T1000 (cell line): ENCODE measurements at regions not wholly inside any gene's neighbourhood (a gene's known extent, or its start where the extent isn't known, plus 50 kb on each side); places are given as distances from the start of the nearest gene placed in this dataset.
A peak's percentile ranks its signal among the peaks of the same experiment; 100 is the strongest.
"Not testable (repeated sequence)": the region's sequence is repeated elsewhere in the genome, so short reads cannot be mapped to it uniquely, and the experiment has no call there.

Experiments
- DNase-seq: peaks from one replicate; lab custom pipeline; 2025; ENCODE audit warnings: mixed read lengths; lab: John Stamatoyannopoulos, UW

DNA sequence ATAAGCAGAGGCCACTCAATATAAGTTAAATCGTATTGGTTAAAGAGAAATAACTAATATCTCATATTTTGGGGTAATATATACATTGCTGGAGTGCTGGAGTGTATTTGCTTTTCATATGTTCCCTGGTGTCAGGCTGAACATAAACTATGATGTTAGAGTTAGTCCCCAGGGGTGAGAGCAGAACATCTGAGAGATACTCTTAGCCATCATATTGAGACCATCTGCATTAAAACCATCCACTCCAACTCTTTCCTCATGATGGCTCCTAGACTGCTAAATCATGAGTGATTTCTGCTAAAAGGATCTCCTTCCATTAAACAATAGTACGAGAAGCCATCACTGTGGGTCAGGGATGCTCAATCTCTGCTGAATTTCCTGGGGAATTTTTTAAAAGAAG is 436.2 kb downstream of the DTWD2 start:
- no peak for DNase-seq

DNA sequence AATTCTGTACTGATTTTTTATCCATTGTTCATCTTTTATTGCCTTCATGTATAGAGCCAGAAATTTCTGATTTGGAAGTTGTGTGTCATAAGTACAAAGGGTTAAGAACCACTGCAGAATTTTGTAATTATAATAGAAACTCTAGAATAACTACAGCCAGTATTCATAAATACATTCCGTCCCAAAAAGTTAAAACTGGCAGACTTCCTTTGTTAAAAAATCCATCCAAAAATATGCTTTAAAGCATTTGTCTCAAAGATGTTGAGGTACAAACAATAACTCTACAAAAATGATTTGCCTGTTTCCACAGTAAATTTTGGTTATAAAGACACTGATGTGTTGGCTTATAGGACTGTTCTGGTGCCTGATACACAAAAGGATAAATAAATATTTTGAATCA is 436.6 kb downstream of the DTWD2 start:
- no peak for DNase-seq

DNA sequence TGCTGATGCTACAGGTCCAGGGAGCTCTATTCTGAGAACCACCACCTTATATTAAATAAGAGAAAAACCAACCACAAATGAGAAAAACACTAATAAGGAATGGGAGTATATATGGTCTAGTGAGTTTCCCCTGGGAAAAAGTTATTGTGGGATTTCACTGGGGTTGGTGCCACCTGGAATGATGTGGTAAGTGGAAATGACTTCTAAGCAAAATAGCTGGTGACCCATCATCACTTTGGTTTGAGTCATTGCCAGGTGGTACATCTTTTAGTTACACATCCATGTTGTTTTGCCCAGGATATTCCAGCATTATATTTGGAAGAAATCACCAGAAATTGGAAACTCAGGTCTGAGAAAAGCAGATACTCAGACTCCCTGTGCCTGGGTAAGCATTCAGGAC is 437.3 kb downstream of the DTWD2 start:
- no peak for DNase-seq

DNA sequence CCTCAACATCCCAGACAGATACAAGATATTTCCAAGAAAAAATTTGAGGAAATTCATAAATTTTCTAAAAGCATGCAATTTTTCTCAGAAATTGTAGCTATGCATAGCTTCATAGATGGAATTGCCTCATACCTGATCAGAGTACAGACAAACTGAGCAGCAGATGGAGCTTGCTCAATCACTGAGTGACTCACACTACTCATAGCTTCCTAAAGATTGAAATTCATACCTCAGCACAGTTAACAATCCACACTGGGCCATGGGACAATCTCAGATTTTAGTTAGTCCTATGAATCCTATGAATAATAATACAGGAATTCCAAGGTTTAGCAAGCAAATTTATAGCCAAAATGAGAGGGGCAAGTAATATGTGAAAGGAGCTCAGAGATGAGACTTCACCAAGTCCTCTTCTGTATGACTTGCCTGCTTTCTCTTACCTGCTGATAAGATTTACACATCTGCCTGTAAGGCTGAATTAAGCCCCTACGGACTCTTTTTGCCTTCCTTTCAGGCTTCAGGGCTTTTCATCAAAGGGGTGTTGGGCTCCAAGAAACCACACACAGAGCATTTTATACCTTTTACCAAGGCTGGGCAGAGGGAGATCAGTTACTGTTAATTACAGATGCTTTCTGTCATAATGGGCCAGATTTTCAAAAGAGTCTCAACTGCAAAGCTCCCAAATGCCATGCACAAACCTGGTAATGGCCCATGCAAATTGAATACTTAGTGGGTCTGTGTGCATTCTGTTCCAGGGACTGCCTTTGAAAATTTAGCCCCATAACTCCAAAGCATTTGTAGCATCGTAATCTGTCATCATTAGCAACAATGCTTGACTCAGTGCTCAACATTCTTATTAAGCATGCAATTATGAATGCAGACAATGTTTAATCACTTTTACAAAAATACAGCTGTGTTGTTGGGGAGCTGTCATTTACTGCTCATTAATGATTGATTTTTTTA is 439.3 kb downstream of the DTWD2 start:
- DNase-seq = peak; percentile 6

DNA sequence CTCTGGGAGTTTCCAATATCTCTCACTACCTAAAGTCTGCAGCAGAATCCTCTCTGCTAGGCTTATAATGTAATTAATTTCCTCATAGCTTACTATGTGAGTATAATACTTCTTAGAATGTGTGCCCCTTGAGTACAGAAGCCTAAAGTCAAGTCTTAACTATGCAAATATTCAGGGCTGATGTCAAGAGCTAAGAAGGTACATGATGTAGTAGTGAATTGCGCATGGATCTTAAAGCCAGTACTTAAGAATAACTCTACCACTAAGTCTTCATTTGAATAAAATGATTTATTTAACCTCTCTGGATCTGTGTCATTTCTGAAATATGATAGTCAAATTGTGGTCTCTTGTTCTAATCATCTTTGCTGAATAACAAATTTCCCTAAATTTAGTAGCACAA is 442.9 kb downstream of the DTWD2 start:
- no peak for DNase-seq

DNA sequence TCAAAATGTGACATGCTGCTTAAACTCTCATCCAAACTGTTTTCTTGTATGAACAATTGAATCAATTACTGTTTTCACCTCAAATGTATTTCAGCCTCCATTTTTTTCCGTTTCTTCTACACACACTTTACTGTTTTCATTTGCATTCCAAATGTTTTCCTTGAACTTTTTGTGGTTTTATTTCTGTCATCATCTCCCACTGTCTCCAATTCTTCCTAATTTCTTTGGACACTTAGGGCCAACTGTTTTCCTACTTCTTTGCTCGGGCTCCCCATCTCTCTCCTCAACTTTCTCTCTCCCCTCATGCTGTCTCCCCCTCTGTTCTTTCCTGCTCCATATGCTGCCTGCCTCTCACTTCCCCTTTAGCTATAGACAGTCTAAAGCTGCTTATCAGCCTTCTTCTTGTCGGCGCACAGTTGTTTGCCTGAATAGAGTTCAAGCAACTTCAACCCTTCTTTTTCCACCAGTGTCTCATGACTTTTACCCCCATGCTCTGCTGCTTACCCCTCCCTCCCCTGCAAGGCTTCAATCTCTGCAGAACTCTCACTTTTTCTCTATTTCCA is 443.4 kb downstream of the DTWD2 start:
- no peak for DNase-seq

DNA sequence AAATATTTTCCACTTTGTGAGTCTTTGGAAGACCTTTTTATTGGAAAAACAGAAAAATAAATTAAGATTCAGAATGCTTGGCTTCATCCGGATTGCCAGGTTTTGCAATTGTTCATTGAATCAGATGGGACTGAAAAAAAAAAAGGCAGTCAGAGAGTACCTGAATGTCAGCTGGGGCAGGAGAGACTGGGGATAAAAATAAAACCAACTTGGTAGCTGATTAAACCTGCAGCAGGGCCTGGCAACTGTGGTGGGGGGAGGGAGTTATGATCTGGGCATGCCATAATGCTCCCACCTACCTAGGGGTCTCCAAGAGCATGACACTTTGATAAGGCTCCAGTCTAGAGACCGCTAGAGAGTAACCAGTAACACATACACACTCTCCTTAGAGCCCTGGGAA is 454.4 kb downstream of the DTWD2 start:
- no peak for DNase-seq

DNA sequence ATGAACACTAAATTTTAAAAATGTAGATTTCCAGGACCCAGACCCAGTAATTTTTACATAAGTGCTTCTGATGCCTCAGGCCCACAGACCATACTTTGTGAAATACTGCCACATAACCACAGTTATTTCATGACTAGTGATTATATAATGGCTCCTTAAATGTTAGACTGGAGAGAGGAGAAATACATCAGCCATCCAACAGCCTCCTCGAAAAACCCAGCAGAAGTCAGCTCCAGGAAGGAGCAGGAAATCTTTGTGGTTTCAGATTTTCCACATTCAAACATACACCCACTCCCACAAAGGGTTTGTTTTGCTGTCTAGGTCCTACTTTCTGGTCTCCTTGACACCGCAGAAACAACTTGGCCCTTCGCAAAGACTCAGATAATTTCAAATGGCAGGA is 455.2 kb downstream of the DTWD2 start:
- DNase-seq = no peak

DNA sequence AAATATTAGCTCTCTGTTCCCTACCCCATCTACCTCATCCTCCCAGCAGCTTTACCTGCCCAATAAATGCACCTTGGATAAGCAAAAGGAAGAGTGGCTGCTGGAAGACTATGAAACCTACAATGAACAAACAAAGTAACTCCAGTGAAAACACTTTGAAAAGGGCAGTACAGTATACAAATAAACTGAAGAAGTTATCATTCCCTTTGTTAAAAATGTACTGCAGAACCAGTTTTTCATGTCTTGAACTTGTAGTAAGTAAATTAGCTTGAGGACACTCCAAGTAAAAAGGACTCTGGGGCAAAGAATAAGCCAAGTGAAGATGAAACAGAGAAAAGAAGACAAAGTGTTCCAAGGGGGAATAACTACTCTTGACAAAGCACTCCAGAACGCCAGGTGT is 457.1 kb downstream of the DTWD2 start:
- DNase-seq = no peak

DNA sequence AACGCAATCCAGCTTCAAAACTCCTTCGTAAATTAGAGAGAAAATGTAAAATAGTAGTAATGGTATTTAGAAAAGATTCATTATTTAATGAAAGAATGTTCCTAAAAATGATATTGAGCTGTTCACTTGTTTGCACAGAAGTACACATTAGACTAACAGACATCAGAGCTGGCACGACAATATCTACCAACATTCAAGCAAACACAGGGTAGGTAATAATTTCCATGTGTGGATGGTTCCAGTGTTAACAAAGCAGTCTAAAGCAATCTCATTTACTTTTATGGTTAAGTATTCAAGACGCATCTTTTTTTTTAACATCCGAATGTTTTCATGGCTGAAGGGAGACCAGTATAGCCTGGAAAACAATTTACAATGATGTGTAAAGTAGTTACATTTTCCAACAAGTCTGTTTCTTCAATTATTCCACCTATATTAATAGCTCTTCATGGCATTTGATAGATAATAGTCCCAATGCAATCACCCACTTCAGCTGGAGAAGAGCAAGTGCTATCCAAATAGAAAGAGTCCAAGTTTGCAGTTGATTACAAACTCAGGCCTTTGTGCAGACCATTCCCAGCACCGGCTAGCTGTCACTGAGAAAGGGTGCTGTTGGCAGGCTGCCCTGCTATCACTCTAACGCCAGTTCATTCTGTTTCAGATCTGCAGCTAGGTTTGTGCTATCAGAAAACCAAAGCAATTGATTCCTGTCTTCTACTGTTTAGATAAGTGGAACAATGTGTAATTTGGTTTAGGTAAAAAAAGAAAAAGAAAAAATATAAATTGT is 458.8 kb downstream of the DTWD2 start:
- DNase-seq = no peak

DNA sequence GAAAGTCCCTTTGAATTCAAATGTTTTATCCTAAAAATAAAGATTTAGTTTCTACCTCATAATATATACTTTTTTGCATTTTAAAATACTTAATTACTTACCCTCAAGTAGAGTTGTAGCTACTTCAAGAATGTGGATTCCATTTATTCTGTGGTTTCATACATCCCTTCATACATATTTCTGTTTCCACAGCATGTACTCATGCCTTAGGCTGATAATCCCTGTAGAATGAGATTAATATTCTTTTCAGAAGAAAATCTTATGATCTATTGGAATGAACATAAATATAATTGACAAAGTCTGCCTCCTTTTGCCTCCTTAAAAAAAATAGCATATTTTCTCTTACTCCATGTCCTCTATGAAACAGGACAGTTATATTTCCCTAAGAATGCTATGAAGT is 465.7 kb downstream of the DTWD2 start:
- no peak for DNase-seq

DNA sequence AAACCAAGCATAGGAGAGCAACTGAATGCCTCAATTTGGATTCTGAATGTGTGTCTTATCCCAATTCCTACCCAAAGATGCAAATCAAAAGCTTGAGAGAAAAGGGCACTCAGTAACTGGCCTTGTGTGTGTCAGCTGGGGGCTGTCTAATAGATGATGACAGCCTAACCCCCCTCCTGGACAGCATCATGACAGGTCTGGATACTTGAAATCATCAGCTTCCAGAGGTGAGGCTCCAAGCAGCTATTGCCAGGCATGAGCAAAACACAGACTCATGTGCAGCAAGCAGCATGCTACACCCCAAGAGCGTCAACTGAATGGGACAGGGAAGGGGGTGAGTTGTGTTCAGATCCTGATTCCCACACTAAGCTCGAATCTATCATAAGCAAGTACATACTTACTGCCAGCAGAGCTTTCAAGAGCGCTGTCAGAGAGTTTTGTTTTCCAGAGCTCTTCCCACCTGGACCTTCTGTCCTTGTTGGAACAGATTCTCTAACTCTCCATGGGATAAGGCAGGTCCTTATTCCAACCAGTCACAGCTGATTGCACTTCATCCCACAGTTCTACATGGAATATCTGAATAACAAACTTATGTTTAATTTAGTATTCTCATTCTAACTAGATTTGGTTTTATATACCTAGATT is 467.5 kb downstream of the DTWD2 start:
- no peak for DNase-seq

DNA sequence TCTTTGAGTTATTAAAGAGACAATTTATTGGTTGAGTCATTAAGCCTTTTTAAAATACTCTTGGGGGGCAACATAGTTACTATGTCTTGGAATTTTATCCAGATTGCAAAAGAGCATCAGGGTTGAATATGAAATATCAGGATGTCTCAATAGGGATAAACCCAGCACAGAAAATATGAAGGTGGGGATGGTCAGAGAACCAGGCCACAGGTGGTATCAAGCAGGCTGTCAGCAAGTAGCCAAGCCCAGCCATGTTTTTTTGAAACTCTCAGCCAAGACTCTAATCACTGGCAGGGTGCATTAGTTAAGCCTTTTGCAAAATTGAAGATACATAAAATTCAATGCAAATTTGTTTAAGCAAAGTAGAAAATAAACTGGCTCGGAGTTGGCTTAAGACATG is 468.9 kb downstream of the DTWD2 start:
- DNase-seq = no peak

DNA sequence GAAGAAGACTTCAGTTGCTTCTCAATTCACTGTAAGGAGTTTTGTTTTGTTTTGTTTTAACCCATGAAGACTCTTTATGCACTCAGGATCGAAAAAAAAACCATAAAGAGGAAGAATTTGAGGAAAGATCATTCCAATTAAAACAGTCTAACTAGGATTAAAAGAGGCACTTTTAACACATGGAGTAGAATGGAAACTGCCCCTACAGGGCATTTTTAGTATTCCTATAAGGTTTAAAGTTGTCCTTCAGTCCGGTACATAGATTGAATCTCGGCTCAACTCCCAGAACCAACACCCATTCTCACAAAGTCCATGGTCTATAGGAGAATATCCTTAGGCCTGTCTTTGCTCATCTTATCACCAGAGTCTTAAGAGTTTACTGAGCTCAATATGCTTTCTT is 469.6 kb downstream of the DTWD2 start:
- no peak for DNase-seq

DNA sequence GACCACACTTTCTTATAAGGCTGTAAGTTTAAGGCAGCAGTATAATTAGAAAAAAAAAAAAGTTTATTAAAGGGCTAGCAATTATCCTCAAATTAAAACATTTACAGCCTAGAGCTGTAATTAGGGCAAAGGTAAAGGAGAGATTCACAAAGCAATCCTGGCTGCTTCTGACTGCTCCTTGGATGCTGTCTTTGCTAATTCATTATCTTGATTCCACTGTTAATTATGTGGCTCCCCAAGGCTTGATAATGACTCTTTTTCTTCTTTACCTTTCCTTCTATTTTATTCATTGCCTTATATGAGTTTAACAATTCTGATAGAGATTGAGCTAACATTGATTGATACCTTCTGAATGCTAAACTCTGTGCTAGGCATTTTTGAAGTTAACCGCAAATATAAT is 476.5 kb downstream of the DTWD2 start:
- no peak for DNase-seq

DNA sequence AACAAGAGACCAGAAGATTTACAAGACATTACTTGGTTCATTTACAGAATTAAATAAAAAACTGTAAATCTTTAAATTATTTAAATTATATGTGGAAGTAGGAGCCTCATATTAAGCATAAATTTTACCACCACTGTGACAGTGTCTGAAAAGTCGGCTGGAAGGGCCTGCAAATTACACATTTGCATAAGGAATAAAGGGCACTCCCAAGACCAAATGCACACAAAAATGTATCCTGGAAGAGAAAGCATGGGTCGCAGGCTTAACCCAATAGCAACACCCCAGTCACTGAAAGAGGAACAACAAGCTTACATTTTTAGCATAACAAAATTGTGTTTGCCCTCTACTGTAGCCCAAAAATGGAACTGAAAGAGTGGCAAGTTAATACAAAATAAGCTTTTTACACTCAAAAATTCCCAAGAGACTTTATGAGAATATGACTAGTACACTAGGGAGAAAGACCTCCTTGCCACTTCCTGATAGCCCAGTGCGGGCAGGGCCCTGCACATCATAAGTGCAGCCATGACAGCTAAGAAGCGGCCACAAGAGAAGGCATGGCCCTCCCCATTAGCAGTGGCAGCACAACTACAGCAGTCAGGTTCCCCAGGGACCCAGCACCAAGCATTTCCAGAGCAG is 482.0 kb downstream of the DTWD2 start:
- DNase-seq = no peak

DNA sequence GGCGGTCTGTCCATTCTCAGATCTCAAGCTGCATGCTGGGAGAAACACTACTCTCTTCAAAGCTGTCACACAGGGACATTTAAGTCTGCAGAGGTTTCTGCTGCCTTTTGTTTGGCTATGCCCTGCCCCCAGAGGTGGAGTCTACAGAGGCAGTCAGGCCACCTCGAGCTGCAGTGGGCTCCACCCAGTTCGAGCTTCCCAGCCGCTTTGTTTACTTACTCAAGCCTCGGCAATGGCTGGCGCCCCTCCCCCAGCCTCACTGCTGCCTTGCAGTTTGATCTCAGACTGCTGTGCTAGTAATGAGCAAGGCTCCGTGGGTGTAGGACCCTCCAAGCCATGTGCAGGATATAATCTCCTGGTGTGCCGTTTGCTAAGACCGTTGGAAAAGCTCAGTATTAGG is 486.1 kb downstream of the DTWD2 start:
- DNase-seq = not testable (repeated sequence)

DNA sequence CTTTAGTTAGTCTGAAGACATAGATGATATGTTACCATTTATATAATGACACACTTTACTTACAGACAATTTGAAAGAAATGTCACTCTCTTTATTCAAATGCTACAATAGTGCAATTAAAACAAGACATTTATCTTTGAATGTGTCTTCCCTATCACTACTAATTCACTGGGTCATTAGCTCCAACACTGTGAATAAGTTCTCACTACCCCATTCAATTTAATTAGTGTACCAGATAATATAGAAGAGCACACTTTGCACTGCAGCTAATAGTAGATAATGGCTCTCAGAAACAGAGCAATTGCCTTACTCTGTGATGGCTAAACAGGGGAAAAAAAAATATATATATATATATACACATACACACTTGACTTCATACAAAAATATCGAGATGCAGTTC is 497.0 kb downstream of the DTWD2 start:
- DNase-seq = no peak

DNA sequence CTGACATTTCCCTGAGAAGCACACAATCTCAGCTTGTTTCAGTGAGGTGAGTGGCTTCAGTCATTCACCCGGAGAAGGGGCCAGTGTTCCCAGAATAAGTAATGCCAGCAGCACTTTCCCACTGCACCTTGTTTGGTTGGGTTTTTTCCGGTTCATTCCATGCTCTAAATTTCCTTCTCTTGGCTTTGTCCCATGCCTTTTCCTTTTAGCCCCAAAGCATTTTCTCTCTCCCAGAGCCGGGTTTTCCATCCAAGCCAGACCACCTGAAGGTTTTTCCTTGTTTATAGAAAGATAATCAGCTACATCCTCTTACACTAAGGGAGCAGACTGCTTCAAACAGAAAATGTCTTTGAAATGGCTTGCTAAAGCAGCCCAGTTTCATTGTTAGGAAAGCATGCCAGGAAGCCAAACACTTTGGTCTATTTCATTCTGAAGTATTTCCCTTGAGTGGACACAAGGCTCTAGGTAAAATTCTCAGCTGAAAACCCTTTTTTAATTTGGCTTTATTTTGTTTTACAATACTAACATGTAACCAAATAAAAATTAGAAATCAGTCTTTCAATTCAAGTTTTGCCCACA is 501.6 kb downstream of the DTWD2 start:
- no peak for DNase-seq

DNA sequence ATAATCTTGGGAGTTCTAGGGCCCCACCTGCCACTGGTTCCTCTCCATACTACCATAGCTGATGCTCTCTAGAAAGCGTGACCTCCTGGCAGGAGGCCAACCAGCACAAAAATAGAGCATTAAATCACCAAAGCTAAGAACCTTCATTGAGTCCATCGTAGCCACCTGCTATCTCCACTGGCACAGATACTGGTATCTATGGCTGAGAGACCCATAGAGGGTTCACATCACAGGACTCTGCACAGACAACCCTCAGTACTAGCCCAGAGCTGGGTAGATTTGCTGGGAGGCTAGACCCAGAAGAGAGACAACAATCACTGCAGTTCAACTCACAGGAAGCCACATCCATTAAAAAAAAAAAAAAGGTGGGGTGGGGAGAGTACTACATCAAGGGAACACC is 509.1 kb downstream of the DTWD2 start:
- no peak for DNase-seq

DNA sequence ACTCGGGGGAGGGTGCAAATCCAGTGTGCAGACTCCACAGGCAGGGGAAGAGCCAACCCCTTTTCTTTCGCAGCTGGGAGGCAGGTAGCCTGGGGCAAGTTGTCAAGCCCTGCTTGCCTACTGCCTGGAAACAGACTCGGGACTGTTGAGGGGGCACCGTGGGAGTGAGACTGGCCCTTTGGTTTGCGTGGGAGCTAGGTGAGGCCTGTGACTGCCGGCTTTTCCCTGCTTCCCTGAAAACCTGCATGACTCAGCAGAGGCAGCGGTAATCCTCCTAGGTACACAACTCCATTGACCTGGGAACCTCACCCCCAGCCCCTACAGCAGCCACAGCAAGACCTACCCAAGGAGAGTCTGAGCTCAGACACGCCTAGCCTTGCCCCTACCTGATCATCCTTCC is 509.5 kb downstream of the DTWD2 start:
- DNase-seq = no peak

DNA sequence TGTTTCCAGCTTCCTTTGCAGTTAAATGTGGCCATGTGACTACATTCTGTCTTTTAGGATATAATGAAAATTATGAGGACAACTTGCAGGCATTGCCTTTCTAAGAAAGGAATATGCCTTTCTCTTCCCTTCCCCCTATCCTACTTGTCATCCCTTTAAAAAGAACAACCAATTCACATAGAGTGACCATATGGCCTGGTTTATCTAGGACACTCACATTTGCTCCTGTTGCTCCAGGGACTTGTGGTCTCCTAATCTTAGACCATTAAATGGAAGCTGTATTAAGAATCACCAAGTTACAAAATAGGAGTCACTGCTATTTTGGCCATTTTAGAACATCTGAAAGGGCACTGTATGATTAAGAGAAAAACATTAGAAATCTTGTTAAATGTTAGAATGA is 520.3 kb downstream of the DTWD2 start:
- no peak for DNase-seq
